ENCODE measurements at regions not wholly inside any gene's neighbourhood (a gene's known extent, or its start where the extent isn't known, plus 50 kb on each side); places are given as distances from the start of the nearest gene placed in this dataset.

DNA sequence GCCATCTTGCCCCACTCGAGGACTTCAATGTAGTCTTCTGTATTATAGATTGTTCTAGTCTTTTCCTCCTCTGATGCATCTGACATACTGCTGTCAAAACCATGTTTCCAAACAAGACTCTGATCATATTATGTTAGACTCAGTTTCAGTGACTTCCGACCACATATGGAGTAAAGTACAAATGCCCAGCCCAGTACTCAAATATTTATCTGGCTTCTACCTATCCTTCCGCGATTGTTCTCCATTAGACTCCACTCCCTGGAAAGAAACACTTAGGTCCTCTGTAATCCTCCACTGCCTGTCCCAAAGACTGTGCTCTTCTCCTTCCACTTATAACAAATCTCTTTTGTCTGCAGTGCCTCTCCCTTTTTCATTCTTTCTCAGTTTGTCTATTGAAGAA lies 439.5 kb downstream of the EFNB2 start:
- no peaks in the 10 kb centered on the region for H3K27me3 ChIP-seq
- H3K4me1 ChIP-seq = no peaks in the 10 kb centered on the region
- no peaks in the 10 kb centered on the region for H3K36me3 ChIP-seq
- DNase-seq = no peak
- no peak overlapping the region for H3K27ac ChIP-seq
- TF ChIP-seq, protein P1, sequence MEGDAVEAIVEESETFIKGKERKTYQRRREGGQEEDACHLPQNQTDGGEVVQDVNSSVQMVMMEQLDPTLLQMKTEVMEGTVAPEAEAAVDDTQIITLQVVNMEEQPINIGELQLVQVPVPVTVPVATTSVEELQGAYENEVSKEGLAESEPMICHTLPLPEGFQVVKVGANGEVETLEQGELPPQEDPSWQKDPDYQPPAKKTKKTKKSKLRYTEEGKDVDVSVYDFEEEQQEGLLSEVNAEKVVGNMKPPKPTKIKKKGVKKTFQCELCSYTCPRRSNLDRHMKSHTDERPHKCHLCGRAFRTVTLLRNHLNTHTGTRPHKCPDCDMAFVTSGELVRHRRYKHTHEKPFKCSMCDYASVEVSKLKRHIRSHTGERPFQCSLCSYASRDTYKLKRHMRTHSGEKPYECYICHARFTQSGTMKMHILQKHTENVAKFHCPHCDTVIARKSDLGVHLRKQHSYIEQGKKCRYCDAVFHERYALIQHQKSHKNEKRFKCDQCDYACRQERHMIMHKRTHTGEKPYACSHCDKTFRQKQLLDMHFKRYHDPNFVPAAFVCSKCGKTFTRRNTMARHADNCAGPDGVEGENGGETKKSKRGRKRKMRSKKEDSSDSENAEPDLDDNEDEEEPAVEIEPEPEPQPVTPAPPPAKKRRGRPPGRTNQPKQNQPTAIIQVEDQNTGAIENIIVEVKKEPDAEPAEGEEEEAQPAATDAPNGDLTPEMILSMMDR (IDR thresholded peaks at IDR 0.05) = no peak
- H3K4me3 ChIP-seq = no peak overlapping the region
- no peaks in the 10 kb centered on the region for H3K9me3 ChIP-seq
- intact Hi-C loops (cut with DNase I; ENCODE audit: low total_unique reads) = no loop called here

DNA sequence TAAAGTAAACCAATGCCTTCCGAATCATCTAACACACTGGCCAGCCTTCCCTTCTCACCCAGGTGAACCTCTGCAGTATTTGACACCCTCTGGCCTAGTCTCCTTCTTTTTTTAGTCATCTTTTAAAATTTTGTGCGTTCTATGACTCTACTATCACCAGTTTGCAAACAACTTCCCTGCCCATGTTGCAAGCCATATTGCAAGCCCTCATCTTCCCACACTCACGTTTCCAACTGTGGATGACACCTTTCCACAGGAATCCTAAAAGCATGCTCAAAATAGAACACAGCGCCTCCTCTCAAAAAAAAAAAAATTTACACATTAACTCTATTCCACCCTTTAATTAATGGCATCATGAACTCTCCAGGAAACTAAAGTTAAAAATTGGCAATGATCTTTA lies 440.1 kb downstream of the EFNB2 start:
- Histone ChIP-seq H3K36me3 (no peaks in the 10 kb centered on the region), H3K27ac (no peak overlapping the region), H3K27me3 (no peaks in the 10 kb centered on the region), H3K4me1 (no peaks in the 10 kb centered on the region), H3K4me3 (no peak overlapping the region), H3K9me3 (no peaks in the 10 kb centered on the region)
- TF ChIP-seq, protein P1 (IDR thresholded peaks at IDR 0.05) = no peak
- intact Hi-C loops (cut with DNase I; ENCODE audit: low total_unique reads) = no loop called here
- no peak for DNase-seq

DNA sequence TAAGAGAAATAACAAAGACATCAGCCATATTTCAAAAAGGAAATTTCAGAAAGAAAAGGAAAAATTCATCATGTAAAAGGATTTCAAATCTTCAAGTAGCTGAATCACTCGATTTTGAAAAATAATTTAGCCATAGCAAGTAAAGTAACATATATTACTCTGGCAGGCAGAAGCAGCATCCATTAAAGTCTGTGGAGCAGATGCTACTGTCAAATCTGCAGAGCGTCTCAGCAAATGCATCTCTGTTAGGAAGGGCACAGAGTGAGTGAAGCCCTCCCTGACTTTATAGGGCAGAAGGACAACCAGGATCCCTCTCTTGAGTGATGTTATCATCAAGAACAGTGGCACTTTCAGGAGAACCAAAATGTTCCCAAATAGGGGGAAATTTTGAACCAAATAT lies 445.5 kb downstream of the EFNB2 start:
- Histone ChIP-seq H3K36me3 (no peaks in the 10 kb centered on the region), H3K4me3 (no peak overlapping the region), H3K9me3 (no peaks in the 10 kb centered on the region), H3K27ac (no peak overlapping the region), H3K4me1 (no peaks in the 10 kb centered on the region), H3K27me3 (no peaks in the 10 kb centered on the region)
- intact Hi-C loops (cut with DNase I; ENCODE audit: low total_unique reads) = no loop called here
- TF ChIP-seq, protein P1 (IDR thresholded peaks at IDR 0.05) = no peak
- no peak for DNase-seq

DNA sequence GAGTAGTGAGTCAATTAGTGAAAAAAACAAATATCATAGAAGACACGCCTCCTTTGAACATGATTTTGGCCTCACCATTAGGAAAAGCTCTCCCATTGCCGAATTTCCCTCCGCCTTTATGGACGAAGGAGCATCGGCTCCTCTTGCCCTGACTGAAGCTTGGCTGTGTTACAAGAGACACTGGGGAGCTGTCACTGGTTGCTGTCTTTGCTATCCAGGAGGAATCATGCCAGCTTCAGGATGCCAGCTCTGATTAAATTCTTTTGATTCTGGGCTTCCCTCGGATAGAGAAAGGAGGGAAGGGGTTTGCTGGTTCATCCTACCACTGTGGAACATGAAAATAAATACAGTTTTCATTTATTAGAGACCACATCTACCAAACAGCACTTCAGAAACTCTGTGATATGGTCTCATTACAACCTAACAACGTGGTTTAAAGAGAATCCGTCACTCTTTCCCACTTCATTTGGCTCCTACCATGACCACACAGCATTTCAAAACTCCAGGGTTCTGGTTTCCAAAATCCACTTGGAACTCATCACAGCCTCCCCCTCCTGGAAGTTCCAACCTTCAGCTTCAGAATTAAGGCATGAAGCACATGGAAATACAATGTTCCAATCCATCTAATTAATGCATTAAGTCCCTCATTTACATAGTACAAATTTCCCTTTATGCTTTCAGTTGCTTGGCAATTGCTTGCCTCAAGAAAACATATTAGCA lies 446.0 kb downstream of the EFNB2 start:
- no peak for DNase-seq
- H3K36me3 ChIP-seq = no peaks in the 10 kb centered on the region
- H3K9me3 ChIP-seq = no peaks in the 10 kb centered on the region
- H3K27ac ChIP-seq = no peak overlapping the region
- no peaks in the 10 kb centered on the region for H3K4me1 ChIP-seq
- H3K27me3 ChIP-seq = no peaks in the 10 kb centered on the region
- TF ChIP-seq, protein P1 (IDR thresholded peaks at IDR 0.05) = no peak
- H3K4me3 ChIP-seq = no peak overlapping the region
- intact Hi-C loops (cut with DNase I; ENCODE audit: low total_unique reads) = no loop called here

DNA sequence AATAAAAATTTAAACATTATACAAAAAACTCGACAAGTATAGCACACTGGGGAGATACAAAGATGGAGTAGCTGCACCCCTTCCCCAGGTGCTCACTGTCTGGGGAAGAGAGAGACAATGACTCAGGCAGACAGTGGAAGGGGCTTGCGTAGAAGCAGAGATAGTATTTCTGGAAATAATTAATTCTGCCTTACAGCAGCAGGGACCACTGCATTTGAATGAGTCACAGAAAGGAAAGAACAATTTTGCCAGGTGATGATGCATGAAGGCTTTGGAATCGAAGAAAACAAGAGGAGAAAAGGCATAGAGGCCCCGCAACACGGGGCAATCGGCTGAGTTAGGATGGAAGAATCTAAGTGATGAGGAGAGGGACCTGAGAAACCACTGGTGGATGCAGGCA lies 447.4 kb downstream of the EFNB2 start:
- no peaks in the 10 kb centered on the region for H3K9me3 ChIP-seq
- no peak for DNase-seq
- no peaks in the 10 kb centered on the region for H3K4me1 ChIP-seq
- TF ChIP-seq, protein P1 (IDR thresholded peaks at IDR 0.05) = no peak
- H3K4me3 ChIP-seq = no peak overlapping the region
- H3K27me3 ChIP-seq = no peaks in the 10 kb centered on the region
- H3K36me3 ChIP-seq = no peaks in the 10 kb centered on the region
- no peak overlapping the region for H3K27ac ChIP-seq
- intact Hi-C loops (cut with DNase I; ENCODE audit: low total_unique reads) = no loop called here

DNA sequence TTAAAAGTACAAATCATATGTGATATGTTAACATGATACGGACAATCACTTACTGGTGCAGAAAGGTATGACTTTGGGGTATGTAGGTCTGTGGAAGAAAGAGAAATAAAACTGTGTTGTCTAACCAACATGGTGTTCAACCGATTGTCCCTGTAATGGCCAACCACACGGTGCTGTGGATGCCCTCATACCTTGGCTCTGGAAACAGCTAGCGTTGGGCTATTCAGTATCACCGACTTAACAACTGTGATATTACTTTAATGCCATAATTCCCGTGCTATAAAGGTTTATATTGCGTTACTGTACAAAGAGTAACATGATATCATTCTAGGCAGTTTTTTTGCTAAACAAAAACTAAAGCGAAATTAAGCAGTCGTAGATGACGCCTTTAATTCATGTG lies 448.3 kb downstream of the EFNB2 start:
- no peak for DNase-seq
- no peaks in the 10 kb centered on the region for H3K27me3 ChIP-seq
- no peak overlapping the region for H3K27ac ChIP-seq
- TF ChIP-seq, protein P1 (IDR thresholded peaks at IDR 0.05) = no peak
- H3K4me3 ChIP-seq = no peak overlapping the region
- no peaks in the 10 kb centered on the region for H3K9me3 ChIP-seq
- H3K36me3 ChIP-seq = no peaks in the 10 kb centered on the region
- intact Hi-C loops (cut with DNase I; ENCODE audit: low total_unique reads) = no loop called here
- no peaks in the 10 kb centered on the region for H3K4me1 ChIP-seq
